DOHH2 (cell line): ENCODE measurements at regions not wholly inside any gene's neighbourhood (a gene's known extent, or its start where the extent isn't known, plus 50 kb on each side); places are given as distances from the start of the nearest gene placed in this dataset.

Experiments used
- H3F3A ChIP-seq: fragments of 200-600 bp; sonication (generic), shearing (Covaris generic); 2 replicates; pipeline ENCODE4 v1.6.0; 2016; ENCODE audit warnings: antibody characterized with exemption, mild to moderate bottlenecking; ENCODE audit not compliant: control insufficient read depth, insufficient read depth
- H3K27ac ChIP-seq: fragments of 200-600 bp; sonication (generic); 2 replicates; pipeline ENCODE4 v1.5.1; 2014; ENCODE audit warnings: low read depth, mild to moderate bottlenecking, low read length, moderate library complexity
- H3K27me3 ChIP-seq: fragments of 200-600 bp; sonication (generic); 2 replicates; pipeline ENCODE4 v1.6.1; 2014; ENCODE audit warnings: mild to moderate bottlenecking, low read length, mixed read lengths; ENCODE audit not compliant: control insufficient read depth
- H3K36me3 ChIP-seq: fragments of 200-600 bp; sonication (generic); 2 replicates; pipeline ENCODE4 v1.6.1; 2014; ENCODE audit warnings: mild to moderate bottlenecking, low read length, moderate library complexity, mixed read lengths; ENCODE audit not compliant: control insufficient read depth
- H3K4me1 ChIP-seq: fragments of 200-600 bp; sonication (generic); 2 replicates; pipeline ENCODE4 v1.6.1; 2014; ENCODE audit warnings: mild to moderate bottlenecking, low read length, mixed read lengths; ENCODE audit not compliant: control insufficient read depth
- H3K4me2 ChIP-seq: fragments of 200-600 bp; sonication (generic); 2 replicates; pipeline ENCODE4 v1.6.0; 2014; ENCODE audit warnings: mild to moderate bottlenecking, low read length, moderate library complexity
- H3K4me3 ChIP-seq: fragments of 200-600 bp; sonication (generic); 2 replicates; pipeline ENCODE4 v1.5.1; 2014; ENCODE audit warnings: mild to moderate bottlenecking, low read length, mixed read lengths
- H3K79me2 ChIP-seq: fragments of 200-600 bp; sonication (generic); 2 replicates; pipeline ENCODE4 v1.6.1; 2014; ENCODE audit warnings: mild to moderate bottlenecking, low read length, mixed read lengths; ENCODE audit not compliant: control insufficient read depth
- H3K9me2 ChIP-seq: fragments of 200-600 bp; sonication (generic); replicated peaks from 2 replicates; pipeline ENCODE4 v1.6.1; 2014; ENCODE audit warnings: mild to moderate bottlenecking, low read length, mixed read lengths; ENCODE audit not compliant: control insufficient read depth
- H3K9me3 ChIP-seq: fragments of 200-600 bp; sonication (generic); 2 replicates; pipeline ENCODE4 v1.6.1; 2014; ENCODE audit warnings: antibody characterized with exemption, low read length, mixed read lengths; ENCODE audit not compliant: control insufficient read depth, insufficient read depth
- H4K20me1 ChIP-seq: fragments of 200-600 bp; sonication (generic); 2 replicates; pipeline ENCODE4 v1.6.0; 2014; ENCODE audit warnings: low read depth, mild to moderate bottlenecking, antibody characterized with exemption, low read length, moderate library complexity; ENCODE audit not compliant: control insufficient read depth, insufficient read depth
- EZH2phosphoT487 ChIP-seq: fragments of 200-600 bp; sonication (generic); IDR thresholded peaks from 2 replicates; pipeline ENCODE4 v1.6.1; 2017; ENCODE audit warnings: borderline replicate concordance, mild to moderate bottlenecking, antibody characterized with exemption, low read length, moderate library complexity, mixed read lengths
- TF ChIP-seq, protein P1 (sequence below): fragments of 200-600 bp; sonication (generic); IDR thresholded peaks from one replicate; pipeline ENCODE4 v1.5.1; 2014; ENCODE audit warnings: antibody characterized with exemption, mild to moderate bottlenecking, low read depth, low read length; ENCODE audit not compliant: poor library complexity, severe bottlenecking

GRCh38 chr7:88539518-88539917 is 220.0 kb upstream of the ZNF804B start:
- H3K27ac ChIP-seq, result no peak overlapping the region
- no peaks in the 10 kb centered on the region for H3K9me3 ChIP-seq
- TF ChIP-seq EZH2phosphoT487, result no peak
- TF ChIP-seq, protein P1, sequence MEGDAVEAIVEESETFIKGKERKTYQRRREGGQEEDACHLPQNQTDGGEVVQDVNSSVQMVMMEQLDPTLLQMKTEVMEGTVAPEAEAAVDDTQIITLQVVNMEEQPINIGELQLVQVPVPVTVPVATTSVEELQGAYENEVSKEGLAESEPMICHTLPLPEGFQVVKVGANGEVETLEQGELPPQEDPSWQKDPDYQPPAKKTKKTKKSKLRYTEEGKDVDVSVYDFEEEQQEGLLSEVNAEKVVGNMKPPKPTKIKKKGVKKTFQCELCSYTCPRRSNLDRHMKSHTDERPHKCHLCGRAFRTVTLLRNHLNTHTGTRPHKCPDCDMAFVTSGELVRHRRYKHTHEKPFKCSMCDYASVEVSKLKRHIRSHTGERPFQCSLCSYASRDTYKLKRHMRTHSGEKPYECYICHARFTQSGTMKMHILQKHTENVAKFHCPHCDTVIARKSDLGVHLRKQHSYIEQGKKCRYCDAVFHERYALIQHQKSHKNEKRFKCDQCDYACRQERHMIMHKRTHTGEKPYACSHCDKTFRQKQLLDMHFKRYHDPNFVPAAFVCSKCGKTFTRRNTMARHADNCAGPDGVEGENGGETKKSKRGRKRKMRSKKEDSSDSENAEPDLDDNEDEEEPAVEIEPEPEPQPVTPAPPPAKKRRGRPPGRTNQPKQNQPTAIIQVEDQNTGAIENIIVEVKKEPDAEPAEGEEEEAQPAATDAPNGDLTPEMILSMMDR, result no peak
- H3K79me2 ChIP-seq, result no peaks in the 10 kb centered on the region
- H3K4me3 ChIP-seq, result no peak overlapping the region
- no peaks in the 10 kb centered on the region for H3K36me3 ChIP-seq
- H3F3A ChIP-seq, result no peaks in the 10 kb centered on the region
- H3K27me3 ChIP-seq, result no peaks in the 10 kb centered on the region
- H3K9me2 ChIP-seq, result no peaks in the 10 kb centered on the region
- no peak overlapping the region for H3K4me2 ChIP-seq
- H3K4me1 ChIP-seq, result no peaks in the 10 kb centered on the region
- no peaks in the 10 kb centered on the region for H4K20me1 ChIP-seq

DNA sequence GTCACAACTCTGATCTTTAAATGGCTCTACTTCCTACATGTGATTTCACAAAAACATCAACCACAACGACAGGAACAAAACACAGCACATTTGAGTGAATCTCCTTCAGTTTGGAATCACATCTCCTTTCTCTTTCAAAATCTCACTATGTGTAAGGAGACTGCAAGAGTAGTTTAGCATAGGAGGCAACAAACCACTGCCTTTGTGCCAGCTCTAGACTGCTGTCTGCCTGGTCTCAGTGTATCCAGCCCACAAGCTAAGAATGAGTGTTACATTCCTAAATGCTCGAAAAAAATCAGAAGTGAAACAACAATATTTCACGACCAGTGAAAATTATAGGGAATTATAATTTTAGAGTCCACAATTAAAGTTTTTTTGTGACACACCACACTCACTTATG is 217.0 kb upstream of the STEAP4 start:
- H3K27me3 ChIP-seq, result no peaks in the 10 kb centered on the region
- H4K20me1 ChIP-seq, result no peaks in the 10 kb centered on the region
- no peaks in the 10 kb centered on the region for H3K9me2 ChIP-seq
- no peak overlapping the region for H3K27ac ChIP-seq
- no peaks in the 10 kb centered on the region for H3K9me3 ChIP-seq
- no peak overlapping the region for H3K4me2 ChIP-seq
- H3K4me3 ChIP-seq, result no peak overlapping the region
- H3K79me2 ChIP-seq, result no peaks in the 10 kb centered on the region
- H3F3A ChIP-seq, result no peaks in the 10 kb centered on the region
- H3K4me1 ChIP-seq, result no peaks in the 10 kb centered on the region
- TF ChIP-seq EZH2phosphoT487, result no peak
- TF ChIP-seq, protein P1, result no peak
- no peaks in the 10 kb centered on the region for H3K36me3 ChIP-seq

- H3K4me2 ChIP-seq, result no peak overlapping the region
- no peaks in the 10 kb centered on the region for H3K9me2 ChIP-seq
- no peaks in the 10 kb centered on the region for H4K20me1 ChIP-seq
- no peak overlapping the region for H3K4me3 ChIP-seq
- no peaks in the 10 kb centered on the region for H3K27me3 ChIP-seq
- H3K27ac ChIP-seq, result no peak overlapping the region
- H3K79me2 ChIP-seq, result no peaks in the 10 kb centered on the region
- H3F3A ChIP-seq, result no peaks in the 10 kb centered on the region
- H3K9me3 ChIP-seq, result no peaks in the 10 kb centered on the region
- TF ChIP-seq, protein P1, result no peak
- TF ChIP-seq EZH2phosphoT487, result no peak
- H3K36me3 ChIP-seq, result no peaks in the 10 kb centered on the region
- no peaks in the 10 kb centered on the region for H3K4me1 ChIP-seq
These were observed 216.1 kb upstream of the STEAP4 start for GRCh38 chr7:88522771-88523293.
